ENCODE measurements at regions not wholly inside any gene's neighbourhood (a gene's known extent, or its start where the extent isn't known, plus 50 kb on each side); places are given as distances from the start of the nearest gene placed in this dataset.

GRCh38 chr20:50249447-50250388 lies 59.1 kb downstream of the CEBPB start:
- no peak overlapping the region for H3K27ac Mint-ChIP-seq
- no peak overlapping the region for H3K4me3 Mint-ChIP-seq
- CTCF ChIA-PET = no interaction called here
- no peaks in the 10 kb centered on the region for H3K4me1 Mint-ChIP-seq (ENCODE audit: low read depth)
- no peaks in the 10 kb centered on the region for H3K36me3 Mint-ChIP-seq (ENCODE audit: low read depth)
- intact Hi-C loops (cut with micrococcal nuclease) = no loop called here
- ATAC-seq (no peak), DNase-seq (no peak)
- H3K9me3 Mint-ChIP-seq = no peaks in the 10 kb centered on the region
- TF ChIP-seq, protein P1, sequence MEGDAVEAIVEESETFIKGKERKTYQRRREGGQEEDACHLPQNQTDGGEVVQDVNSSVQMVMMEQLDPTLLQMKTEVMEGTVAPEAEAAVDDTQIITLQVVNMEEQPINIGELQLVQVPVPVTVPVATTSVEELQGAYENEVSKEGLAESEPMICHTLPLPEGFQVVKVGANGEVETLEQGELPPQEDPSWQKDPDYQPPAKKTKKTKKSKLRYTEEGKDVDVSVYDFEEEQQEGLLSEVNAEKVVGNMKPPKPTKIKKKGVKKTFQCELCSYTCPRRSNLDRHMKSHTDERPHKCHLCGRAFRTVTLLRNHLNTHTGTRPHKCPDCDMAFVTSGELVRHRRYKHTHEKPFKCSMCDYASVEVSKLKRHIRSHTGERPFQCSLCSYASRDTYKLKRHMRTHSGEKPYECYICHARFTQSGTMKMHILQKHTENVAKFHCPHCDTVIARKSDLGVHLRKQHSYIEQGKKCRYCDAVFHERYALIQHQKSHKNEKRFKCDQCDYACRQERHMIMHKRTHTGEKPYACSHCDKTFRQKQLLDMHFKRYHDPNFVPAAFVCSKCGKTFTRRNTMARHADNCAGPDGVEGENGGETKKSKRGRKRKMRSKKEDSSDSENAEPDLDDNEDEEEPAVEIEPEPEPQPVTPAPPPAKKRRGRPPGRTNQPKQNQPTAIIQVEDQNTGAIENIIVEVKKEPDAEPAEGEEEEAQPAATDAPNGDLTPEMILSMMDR (IDR thresholded peaks at IDR 0.05) = no peak
- POLR2A ChIA-PET = no interaction called here
- H3K27me3 Mint-ChIP-seq = no peaks in the 10 kb centered on the region

DNA sequence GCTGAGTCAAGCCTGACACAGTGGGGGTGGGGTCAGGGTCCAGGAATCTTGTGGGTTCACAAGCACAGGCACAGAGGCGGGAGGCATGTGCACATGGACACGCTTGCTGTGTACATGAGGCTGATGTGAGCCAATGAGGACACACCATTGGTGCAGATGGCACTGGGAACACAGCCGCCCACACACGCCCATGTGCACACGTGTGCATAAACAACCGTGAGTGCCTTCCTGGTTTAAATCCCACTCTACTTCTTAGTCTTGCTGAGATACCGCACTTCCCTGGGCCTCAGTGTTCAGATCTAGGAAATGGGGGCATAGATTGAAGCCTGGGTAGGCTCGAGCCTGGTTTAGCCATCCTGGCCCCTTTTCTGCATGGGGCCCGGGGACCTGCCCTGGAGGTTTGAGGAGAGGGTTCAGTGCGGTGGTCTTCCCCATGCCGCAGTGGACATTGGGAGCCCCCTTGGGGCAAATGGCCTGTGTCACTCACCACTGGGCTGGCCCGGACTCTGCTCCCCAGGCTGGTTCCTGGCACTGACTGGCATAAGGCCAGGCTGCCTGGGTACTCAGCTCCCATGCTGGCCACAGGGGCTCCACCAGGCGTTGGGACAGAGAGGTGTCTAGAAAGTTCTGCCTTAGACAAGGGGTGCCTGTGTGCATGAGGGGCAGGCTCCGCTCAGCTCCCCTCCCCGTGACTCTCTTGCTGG lies 60.2 kb downstream of the CEBPB start:
- ATAC-seq (no peak), DNase-seq (no peak)
- CTCF ChIA-PET = no interaction called here
- no peak overlapping the region for H3K27ac Mint-ChIP-seq
- no peak overlapping the region for H3K4me3 Mint-ChIP-seq
- H3K4me1 Mint-ChIP-seq (ENCODE audit: low read depth) = no peaks in the 10 kb centered on the region
- no peaks in the 10 kb centered on the region for H3K36me3 Mint-ChIP-seq (ENCODE audit: low read depth)
- no peaks in the 10 kb centered on the region for H3K27me3 Mint-ChIP-seq
- POLR2A ChIA-PET = interaction anchor here (0.7 kb wide), 1 partner anchor 15 kb away, joined by 3 read pairs; no protein-coding TSS in a partner anchor
- no peaks in the 10 kb centered on the region for H3K9me3 Mint-ChIP-seq
- intact Hi-C loops (cut with micrococcal nuclease) = no loop called here
- TF ChIP-seq, protein P1 (IDR thresholded peaks at IDR 0.05) = no peak

DNA sequence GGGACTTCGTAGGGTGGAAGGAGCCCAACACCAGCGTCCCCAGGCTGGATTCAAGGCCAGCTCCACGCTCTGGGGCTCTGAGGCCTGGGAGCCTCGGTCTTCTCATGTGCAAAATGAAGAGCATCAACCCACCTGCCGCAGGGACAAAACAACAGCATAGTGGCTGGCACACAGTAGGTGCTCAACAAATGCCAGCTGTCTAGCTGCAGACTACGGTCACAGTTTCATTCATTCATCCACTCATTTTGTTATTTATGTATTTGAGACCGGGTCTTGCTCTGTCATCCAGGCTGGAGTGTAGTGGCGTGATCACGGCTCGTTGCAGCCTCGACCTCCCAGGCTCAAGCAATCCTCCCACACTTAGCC lies 60.7 kb downstream of the CEBPB start:
- ATAC-seq = no peak
- CTCF ChIA-PET = no interaction called here
- intact Hi-C loops (cut with micrococcal nuclease) = no loop called here
- POLR2A ChIA-PET = interaction anchor here (0.7 kb wide), 1 partner anchor 16 kb away, joined by 3 read pairs; no protein-coding TSS in a partner anchor
- TF ChIP-seq, protein P1 (IDR thresholded peaks at IDR 0.05) = no peak
- Mint-ChIP-seq H3K4me3 (no peak overlapping the region), H3K4me1 (ENCODE audit: low read depth) (no peaks in the 10 kb centered on the region), H3K27ac (no peak overlapping the region), H3K9me3 (no peaks in the 10 kb centered on the region), H3K36me3 (ENCODE audit: low read depth) (no peaks in the 10 kb centered on the region), H3K27me3 (no peaks in the 10 kb centered on the region)
- no peak for DNase-seq

- intact Hi-C loops (cut with micrococcal nuclease) = no loop called here
- CTCF ChIA-PET = no interaction called here
- Mint-ChIP-seq H3K27me3 (no peaks in the 10 kb centered on the region), H3K4me1 (ENCODE audit: low read depth) (no peaks in the 10 kb centered on the region), H3K9me3 (no peaks in the 10 kb centered on the region), H3K36me3 (ENCODE audit: low read depth) (no peaks in the 10 kb centered on the region), H3K4me3 (no peak overlapping the region), H3K27ac (no peak overlapping the region)
- no peak for ATAC-seq
- DNase-seq = no peak
- TF ChIP-seq, protein P1 (IDR thresholded peaks at IDR 0.05) = no peak
- POLR2A ChIA-PET = interaction anchor here (0.8 kb wide), 1 partner anchor 262 kb away, joined by 3 read pairs; no protein-coding TSS in a partner anchor
Observed at GRCh38 chr20:50251992-50252511, 61.4 kb downstream of the CEBPB start.
